T-helper 2 cell (primary cell): ENCODE measurements at regions not wholly inside any gene's neighbourhood (a gene's known extent, or its start where the extent isn't known, plus 50 kb on each side); places are given as distances from the start of the nearest gene placed in this dataset.

Experiments
- DNase-seq, 5 experiments: peaks; one replicate each; pipeline versions ENCODE4 v3.0.0 to v3.0.0-alpha.2; 2012 to 2022

- peak in 1 of 5 experiments; percentile 69 for DNase-seq
Observed at GRCh38 chr13:30151388-30151787, 156.0 kb downstream of the KATNAL1 start.

- DNase-seq = no peak
Observed at GRCh38 chr13:30149248-30149647, 158.1 kb downstream of the KATNAL1 start.

DNA sequence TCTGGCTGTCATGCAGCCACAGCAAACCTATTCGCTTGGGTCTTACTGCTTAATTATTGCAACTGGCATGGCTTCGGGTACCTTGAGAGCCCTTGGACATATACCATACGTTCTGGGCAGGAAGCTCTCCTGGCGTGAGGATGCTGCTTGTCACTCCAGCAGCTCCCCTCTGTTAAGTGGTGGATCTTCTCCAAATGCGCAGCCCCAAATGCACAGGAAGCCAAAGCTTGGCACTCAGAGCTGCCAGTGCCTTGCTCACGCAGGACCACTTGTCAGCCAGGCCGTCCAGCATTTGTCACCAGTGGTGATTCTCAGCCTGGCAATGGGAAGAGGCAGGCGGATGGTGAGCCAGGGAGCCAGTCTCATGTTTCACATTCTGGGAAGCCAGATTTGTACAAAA is 158.6 kb downstream of the KATNAL1 start:
- no peak for DNase-seq

DNA sequence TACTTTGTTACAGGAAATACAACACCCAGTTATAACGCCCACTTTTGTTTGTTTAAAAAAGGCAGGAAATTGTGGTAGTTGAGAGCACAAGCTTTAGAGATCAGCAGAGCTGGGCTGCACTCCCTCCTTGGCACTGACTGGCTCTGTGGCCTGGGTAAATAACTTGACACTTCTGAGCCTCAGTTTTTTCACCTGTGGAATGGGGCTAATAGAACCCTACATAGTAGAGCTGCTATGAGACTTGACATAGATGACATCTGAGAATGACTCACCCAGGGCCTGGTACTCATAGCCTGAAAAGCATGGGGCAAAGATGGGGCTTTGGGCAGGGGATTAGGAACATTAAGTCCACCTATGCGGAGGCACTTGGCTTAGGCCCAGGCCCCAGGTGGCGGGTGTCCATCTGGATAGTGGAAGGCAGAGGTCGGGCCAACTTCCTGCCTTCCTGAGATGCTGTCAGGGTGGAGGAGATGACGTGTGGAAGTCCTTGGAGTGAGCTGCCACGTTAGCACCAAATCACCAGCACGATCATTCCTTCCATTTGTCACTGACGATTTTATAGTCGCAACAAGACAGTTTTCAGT is 159.1 kb downstream of the KATNAL1 start:
- DNase-seq = peak in 3 of 5 experiments; percentile 22 to 97 (median 66)

- DNase-seq = peak in 1 of 5 experiments; percentile 45
Observed at GRCh38 chr13:30147421-30147820, 159.9 kb downstream of the KATNAL1 start.

- no peak for DNase-seq
Observed at GRCh38 chr13:30147015-30147414, 160.3 kb downstream of the KATNAL1 start.

- DNase-seq = peak in 2 of 5 experiments; percentile 32 to 79
Observed at GRCh38 chr13:30145709-30146367, 161.5 kb downstream of the KATNAL1 start.

GRCh38 chr13:30143666-30144400 is 163.5 kb downstream of the KATNAL1 start:
- peak in 1 of 5 experiments; percentile 78 for DNase-seq

DNA sequence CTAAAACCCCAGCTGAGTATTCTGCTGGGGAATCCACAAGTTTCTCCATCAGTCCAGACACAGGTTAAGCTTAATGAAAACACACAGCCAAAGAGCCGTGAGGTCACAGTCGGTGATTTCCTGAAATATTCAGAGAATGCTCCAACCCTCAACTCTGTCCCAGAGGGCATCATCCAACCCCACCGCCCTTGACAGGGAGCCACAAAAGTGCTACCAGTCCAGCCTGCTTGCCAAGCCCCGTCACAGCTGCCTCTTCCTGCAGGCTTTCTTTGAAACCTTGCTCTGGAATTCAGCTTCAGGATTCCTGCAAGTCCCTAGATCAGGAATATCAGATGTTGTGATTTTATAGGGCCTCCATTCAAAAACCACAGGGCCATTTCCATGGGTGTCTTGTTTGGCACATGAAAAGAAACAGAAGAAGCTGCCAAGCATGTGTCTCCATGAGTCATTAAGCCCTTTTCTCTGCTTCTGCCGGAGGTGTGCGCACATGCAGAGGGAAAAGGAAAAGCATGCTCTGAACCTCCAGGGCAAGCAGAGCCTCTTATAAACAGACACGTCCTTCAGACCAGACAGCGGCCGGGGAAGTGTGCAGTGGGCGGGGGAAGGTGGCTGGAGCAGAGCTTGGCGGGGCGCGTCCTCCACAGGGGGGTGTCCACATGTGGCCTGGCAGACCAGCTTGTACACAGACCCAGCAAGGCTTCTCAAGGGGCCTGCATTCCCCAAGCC is 164.7 kb downstream of the KATNAL1 start:
- DNase-seq = peak in 1 of 5 experiments; percentile 61

GRCh38 chr13:30141775-30142485 is 165.4 kb downstream of the KATNAL1 start:
- no peak for DNase-seq

GRCh38 chr13:30140973-30141372 is 166.4 kb downstream of the KATNAL1 start:
- DNase-seq = no peak

- no peak for DNase-seq
Observed at GRCh38 chr13:30138511-30138910, 168.8 kb downstream of the KATNAL1 start.

- DNase-seq = no peak
Observed at GRCh38 chr13:30135868-30136267, 171.5 kb downstream of the KATNAL1 start.

DNA sequence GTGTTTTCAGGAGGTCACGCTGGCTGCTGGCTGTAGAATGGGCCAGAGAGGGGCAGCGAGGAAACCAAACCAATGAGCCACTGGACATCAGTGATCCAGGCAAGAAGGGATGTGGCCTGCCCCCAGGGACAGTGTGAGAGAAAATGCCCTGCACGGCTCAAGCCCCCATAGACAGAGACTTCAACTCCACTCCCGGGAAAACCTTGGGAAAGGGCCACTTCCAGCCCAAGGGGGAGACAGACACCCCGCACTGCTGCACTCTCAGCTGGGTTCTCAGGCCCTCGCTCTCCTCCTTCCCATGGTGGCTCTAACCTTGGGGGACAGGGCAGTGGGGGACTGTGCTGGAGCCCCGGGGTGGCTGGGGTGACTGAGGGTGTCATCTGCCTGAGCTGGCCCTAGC is 172.0 kb downstream of the KATNAL1 start:
- no peak for DNase-seq

GRCh38 chr13:30134578-30134977 is 172.8 kb downstream of the KATNAL1 start:
- no peak for DNase-seq

GRCh38 chr13:30133996-30134395 is 173.4 kb downstream of the KATNAL1 start:
- no peak for DNase-seq

GRCh38 chr13:30133554-30133912 is 173.8 kb downstream of the KATNAL1 start:
- DNase-seq = no peak

DNA sequence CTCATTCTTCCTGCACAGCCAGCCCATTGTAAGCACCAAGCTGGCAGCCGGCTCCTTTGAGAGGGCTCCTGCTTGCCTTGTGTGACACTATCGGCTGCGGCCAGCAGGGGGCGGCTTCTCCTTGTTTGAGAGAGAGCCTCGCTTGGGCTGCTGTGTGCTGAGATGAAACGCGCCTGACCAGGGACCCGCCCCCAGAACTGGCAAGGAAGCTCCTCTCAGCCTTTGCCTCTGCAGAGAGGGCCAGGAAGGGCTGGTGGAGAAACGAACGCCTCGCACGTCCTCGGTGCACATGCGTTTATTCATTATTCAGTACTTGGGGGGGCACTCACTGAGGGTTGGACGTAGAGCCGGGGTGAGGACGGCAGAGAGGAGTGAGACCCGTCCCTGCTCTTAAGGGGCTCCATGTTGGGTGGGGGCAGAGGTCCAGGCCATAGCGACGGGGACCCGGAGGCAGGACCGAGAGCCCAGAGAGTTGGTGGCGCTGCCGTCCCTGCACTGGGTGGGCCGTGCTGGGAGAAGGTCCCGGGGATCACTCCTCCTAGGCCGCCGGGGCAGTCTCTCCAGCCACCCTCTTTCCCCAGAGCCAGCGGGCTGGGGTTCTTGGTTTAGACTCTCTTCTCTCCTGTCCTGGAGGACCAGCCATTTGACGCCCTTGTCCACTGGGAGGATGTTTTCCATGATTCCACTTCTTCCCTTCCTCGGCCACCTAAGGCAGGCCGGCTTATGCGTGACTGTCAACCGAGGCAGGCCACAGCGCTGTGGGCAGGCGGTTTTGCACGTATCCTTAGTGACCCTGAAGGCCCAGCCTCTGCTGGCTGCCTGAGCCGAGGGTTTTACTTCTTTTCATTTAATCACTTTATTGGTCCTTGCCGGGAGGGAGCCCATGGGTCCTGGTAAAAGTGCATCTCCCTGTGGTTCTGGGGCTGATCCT is 174.5 kb downstream of the KATNAL1 start:
- peak; percentile 84 to 97 (median 92) for DNase-seq

DNA sequence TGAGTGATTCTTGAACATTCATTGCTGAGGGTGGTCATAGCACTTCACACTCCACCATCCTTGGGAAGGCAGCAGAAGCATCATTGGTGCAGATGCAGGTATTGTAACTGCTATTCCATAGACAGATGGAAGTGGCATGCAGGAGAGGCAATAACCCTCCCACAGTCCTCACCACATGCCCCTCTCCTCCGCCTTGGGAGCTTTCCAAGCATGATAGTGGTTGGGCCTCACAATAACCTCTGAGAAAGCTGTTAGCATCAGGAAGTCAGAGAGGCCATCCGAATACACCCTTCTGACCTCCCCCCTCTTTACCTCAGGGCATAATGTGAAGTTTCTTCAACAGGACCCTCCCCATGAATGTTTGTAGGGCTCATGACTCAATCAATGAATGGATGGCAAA is 177.9 kb downstream of the KATNAL1 start:
- no peak for DNase-seq

DNA sequence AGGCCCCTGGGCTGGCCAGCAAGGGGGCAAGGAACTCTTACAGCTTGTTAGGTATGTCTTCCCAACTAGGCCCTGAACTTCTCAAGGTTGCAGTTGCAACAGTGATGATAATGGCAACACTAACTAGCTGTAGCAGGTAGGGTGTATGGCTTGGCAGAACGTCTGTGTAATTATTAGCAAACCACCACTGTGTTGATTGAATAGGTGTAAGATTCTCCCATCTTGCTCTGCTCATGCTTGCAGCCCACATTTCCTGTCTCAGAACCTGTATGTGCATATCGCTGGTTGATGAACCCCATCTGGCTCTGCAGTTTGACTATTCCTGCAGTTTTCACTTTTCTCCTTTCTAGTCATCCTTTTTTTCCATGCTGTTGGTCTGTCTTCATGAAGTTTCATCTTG is 178.8 kb downstream of the KATNAL1 start:
- no peak for DNase-seq

GRCh38 chr13:30128095-30128494 is 179.3 kb downstream of the KATNAL1 start:
- no peak for DNase-seq
